ENCODE measurements at regions not wholly inside any gene's neighbourhood (a gene's known extent, or its start where the extent isn't known, plus 50 kb on each side); places are given as distances from the start of the nearest gene placed in this dataset.

DNA sequence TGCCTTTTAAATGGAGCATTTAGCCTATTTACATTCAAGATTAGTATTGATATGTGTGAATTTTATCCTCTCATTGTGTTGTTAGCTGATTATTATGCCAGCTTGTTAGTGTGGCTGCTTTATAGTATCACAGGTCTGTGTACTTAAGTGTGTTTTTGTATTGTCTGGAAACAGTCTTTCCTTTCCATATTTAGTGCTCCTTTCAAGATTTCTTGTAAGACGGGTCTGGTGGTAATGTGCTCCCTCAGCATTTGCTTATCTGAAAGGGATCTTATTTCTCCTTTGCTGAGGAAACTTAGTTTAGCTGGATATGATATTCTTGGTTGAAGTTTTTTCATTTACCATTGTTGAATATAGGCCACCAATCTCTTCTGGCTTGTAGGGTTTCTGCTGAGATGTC is 549.0 kb downstream of the EPHA3 start:
- DNase-seq (ENCODE audit: low read depth), result no peak
- TF ChIP-seq, protein P1, sequence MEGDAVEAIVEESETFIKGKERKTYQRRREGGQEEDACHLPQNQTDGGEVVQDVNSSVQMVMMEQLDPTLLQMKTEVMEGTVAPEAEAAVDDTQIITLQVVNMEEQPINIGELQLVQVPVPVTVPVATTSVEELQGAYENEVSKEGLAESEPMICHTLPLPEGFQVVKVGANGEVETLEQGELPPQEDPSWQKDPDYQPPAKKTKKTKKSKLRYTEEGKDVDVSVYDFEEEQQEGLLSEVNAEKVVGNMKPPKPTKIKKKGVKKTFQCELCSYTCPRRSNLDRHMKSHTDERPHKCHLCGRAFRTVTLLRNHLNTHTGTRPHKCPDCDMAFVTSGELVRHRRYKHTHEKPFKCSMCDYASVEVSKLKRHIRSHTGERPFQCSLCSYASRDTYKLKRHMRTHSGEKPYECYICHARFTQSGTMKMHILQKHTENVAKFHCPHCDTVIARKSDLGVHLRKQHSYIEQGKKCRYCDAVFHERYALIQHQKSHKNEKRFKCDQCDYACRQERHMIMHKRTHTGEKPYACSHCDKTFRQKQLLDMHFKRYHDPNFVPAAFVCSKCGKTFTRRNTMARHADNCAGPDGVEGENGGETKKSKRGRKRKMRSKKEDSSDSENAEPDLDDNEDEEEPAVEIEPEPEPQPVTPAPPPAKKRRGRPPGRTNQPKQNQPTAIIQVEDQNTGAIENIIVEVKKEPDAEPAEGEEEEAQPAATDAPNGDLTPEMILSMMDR (IDR thresholded peaks at IDR 0.05; ENCODE audit: insufficient read depth, low read depth, low read length, missing control alignments), result no peak
- no peak overlapping the region for H3K4me3 ChIP-seq (ENCODE audit: low read depth, low read length)

DNA sequence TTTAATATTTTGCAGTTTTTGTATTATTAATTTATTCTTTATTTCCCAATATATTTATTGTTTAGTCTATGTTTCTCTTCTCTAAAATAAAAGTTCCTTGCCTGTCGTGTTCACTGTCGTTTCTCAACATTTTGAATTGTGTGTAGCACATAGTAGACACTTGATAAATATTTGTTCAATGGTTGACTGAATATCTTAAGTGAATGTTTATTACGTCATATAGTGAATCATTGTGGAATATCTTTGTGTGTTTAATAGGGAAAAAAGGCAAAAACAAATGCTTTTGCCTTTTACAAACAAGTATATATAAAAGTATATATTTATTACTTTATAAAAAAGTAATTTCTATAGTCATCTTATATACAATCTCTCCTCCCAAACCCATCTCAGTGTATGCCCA is 572.3 kb downstream of the EPHA3 start:
- TF ChIP-seq, protein P1 (IDR thresholded peaks at IDR 0.05; ENCODE audit: insufficient read depth, low read depth, low read length, missing control alignments), result no peak
- DNase-seq (ENCODE audit: low read depth), result no peak
- H3K4me3 ChIP-seq (ENCODE audit: low read depth, low read length), result no peak overlapping the region

DNA sequence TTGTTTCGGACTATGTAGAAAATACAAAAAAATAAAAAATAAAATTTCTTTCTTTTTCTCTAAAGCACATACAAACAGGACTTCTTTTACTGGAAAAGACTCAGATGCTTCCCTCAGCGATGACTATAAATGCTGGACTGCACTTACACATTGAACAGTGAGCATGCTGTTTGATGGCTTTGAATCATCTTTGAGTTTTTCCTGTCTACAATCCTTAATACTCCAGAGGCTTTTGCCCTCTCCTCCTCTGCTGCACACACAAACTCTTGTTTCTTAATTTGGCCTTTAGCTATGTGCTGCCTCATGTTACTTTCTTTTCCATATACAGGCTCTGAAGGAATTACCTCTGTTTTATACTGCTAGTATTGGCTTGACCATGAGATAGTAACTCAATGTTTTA is 575.1 kb downstream of the EPHA3 start:
- no peak overlapping the region for H3K4me3 ChIP-seq (ENCODE audit: low read depth, low read length)
- TF ChIP-seq, protein P1 (IDR thresholded peaks at IDR 0.05; ENCODE audit: insufficient read depth, low read depth, low read length, missing control alignments), result no peak
- no peak for DNase-seq (ENCODE audit: low read depth)

DNA sequence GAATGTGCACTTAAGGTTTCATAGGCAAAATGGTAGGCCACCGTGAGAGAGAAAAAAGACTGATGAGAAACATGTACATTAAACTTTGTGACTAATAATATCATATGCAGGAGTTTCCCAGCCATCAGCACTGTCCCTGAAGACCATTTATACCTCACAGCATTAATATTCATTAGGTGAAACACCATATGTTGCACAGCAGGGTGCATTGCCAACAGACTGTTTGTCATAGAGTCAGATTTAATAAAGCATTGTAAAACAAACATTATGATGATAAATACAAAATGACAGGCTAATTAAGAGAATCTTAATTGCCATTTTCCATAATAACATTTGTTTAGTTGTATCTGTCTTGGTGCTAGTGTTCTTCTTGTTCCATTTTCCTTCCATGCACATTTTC is 578.3 kb downstream of the EPHA3 start:
- TF ChIP-seq, protein P1 (IDR thresholded peaks at IDR 0.05; ENCODE audit: insufficient read depth, low read depth, low read length, missing control alignments), result no peak
- no peak for DNase-seq (ENCODE audit: low read depth)

DNA sequence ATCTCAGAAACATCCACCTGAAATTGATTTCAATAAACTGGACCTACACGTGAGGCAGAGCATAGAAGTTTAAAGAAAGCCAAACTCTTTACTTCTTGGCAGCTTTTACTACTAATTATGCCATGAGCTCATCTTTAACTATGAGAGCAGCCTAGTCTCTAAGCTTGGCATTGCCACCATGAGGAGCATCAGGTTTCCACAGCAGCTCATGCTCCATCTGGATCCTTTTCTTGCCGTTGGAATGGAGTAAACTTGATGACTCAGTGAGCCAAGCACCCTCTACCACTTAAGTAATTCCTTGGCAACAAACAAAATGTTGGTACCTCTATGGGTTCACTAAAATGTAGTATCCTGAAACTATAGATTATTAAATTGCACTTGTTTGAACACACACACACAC is 583.2 kb downstream of the EPHA3 start:
- H3K4me3 ChIP-seq (ENCODE audit: low read depth, low read length), result no peak overlapping the region
- TF ChIP-seq, protein P1 (IDR thresholded peaks at IDR 0.05; ENCODE audit: insufficient read depth, low read depth, low read length, missing control alignments), result no peak
- DNase-seq (ENCODE audit: low read depth), result no peak

More for the DNA sequence above, 578.3 kb downstream of the EPHA3 start:
- no peak overlapping the region for H3K4me3 ChIP-seq (ENCODE audit: low read depth, low read length)

DNA sequence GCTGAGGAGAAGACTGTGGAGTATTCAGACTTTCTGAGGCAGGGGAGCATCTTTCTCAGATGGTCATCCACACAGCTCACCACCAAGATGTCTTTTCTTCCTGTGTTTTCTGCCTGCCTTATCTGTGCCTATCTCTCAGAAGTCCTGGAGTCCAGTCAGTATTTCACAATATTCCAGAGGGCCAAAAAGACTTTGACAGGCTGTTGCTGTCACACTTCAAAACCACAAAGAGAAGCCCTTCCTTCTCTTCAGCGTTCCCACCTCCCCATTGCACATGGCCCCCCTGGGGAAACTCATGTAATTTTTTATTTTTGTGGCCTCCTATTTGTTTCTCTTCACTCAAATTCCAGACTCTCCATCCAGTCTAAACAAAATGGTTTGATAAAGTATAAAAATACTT is 585.2 kb downstream of the EPHA3 start:
- H3K4me3 ChIP-seq (ENCODE audit: low read depth, low read length), result no peak overlapping the region
- TF ChIP-seq, protein P1 (IDR thresholded peaks at IDR 0.05; ENCODE audit: insufficient read depth, low read depth, low read length, missing control alignments), result no peak
- DNase-seq (ENCODE audit: low read depth), result no peak

DNA sequence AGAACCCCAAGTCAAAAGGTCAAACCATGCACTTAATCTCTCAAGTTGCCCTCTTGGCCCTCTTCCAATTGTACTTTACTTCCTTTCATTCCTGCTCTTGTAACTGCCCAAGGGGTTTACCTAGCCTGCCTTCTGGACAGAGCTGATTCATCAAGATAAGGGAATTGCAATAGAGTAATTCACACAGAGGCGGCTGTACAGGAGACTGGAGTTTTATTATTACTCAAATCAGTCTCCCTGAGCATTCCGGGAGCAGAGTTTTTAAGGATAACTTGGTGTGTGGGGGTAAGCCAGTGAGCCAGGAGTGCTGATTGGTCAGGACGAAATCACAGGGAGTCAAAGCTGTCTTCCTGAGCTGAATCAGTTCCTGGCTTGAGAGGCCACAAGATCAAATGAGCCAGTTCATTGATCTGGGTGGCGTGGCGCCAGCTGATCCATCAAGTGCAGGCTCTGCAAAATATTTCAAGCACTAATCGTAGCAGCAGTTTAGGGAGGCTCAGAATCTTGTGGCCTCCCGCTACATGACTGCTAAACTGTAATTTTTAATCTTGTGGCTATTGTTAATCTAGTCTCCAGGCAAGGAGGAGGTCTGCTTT is 590.0 kb downstream of the EPHA3 start:
- no peak for DNase-seq (ENCODE audit: low read depth)
- TF ChIP-seq, protein P1 (IDR thresholded peaks at IDR 0.05; ENCODE audit: insufficient read depth, low read depth, low read length, missing control alignments), result no peak

More for the DNA sequence above, 590.0 kb downstream of the EPHA3 start:
- no peak overlapping the region for H3K4me3 ChIP-seq (ENCODE audit: low read depth, low read length)
